CD4-positive, alpha-beta T cell (primary cell): ENCODE measurements at regions not wholly inside any gene's neighbourhood (a gene's known extent, or its start where the extent isn't known, plus 50 kb on each side); places are given as distances from the start of the nearest gene placed in this dataset.

Source experiments
- ATAC-seq: fragments of 200-7000 bp; cut with Tn5 transposase; one replicate; pipeline ENCODE4 v1.10.0; 2022; ENCODE audit warnings: mild to moderate bottlenecking; ENCODE audit not compliant: poor library complexity
- CTCF ChIA-PET: fragments of 350-600 bp; sonication (Branson Sonifier 250); formaldehyde crosslinking; loops from one replicate; lab custom pipeline; 2021; ENCODE audit warnings: antibody characterized with exemption, inconsistent platforms; lab: Charles Lee
- POLR2A ChIA-PET: fragments of 350-600 bp; sonication (Branson Sonifier 250); formaldehyde crosslinking; loops from one replicate; lab custom pipeline; 2021; ENCODE audit warnings: antibody characterized with exemption, inconsistent platforms; lab: Charles Lee
- DNase-seq, 14 experiments: peaks; one replicate each; pipeline ENCODE4 v3.0.0-alpha.2; 2013 to 2020; ENCODE audit warnings: mixed read lengths in 2 of 14
- H3K27ac ChIP-seq, 2 donors: one replicate each; pipeline versions ENCODE4 v1.5.1 to v1.7.0; 2013; ENCODE audit warnings: low read length in 2 of 2, low read depth in 1 of 2, mild to moderate bottlenecking in 1 of 2
- H3K27me3 ChIP-seq, 2 experiments: 1 replicate in 1 of 2; 2 replicates in 1 of 2; pipeline versions ENCODE4 v1.6.1 to v1.7.0; 2013; ENCODE audit warnings: low read length in 2 of 2, control low read depth in 1 of 2, mild to moderate bottlenecking in 1 of 2, moderate library complexity in 1 of 2; ENCODE audit not compliant: insufficient read depth in 2 of 2, control insufficient read depth in 1 of 2
- H3K36me3 ChIP-seq: one replicate; pipeline ENCODE4 v1.6.1; 2013; ENCODE audit warnings: low read length, control low read depth; ENCODE audit not compliant: insufficient read depth
- H3K4me1 ChIP-seq: one replicate; pipeline ENCODE4 v1.6.1; 2013; ENCODE audit warnings: low read length, control low read depth; ENCODE audit not compliant: insufficient read depth
- H3K4me3 ChIP-seq: one replicate; pipeline ENCODE4 v1.5.1; 2013; ENCODE audit warnings: mild to moderate bottlenecking, low read length, moderate library complexity
- H3K9me3 ChIP-seq, 2 experiments: 1 replicate in 1 of 2; 2 replicates in 1 of 2; pipeline versions ENCODE4 v1.6.1 to v1.7.0; 2013; ENCODE audit warnings: low read length in 2 of 2, mild to moderate bottlenecking in 2 of 2, control low read depth in 1 of 2, moderate library complexity in 1 of 2; ENCODE audit not compliant: control insufficient read depth in 1 of 2, insufficient read depth in 1 of 2
- H3K27ac Mint-ChIP-seq: one replicate; pipeline ENCODE4 v1.8.0; 2020; ENCODE audit warnings: mixed read lengths
- H3K27me3 Mint-ChIP-seq: one replicate; pipeline ENCODE4 v1.8.0; 2021; ENCODE audit warnings: mixed read lengths
- H3K36me3 Mint-ChIP-seq: one replicate; pipeline ENCODE4 v1.8.0; 2021; ENCODE audit warnings: low read depth, mixed read lengths
- H3K4me1 Mint-ChIP-seq: one replicate; pipeline ENCODE4 v1.8.0; 2021; ENCODE audit warnings: low read depth, mixed read lengths
- H3K4me3 Mint-ChIP-seq: one replicate; pipeline ENCODE4 v1.8.0; 2020; ENCODE audit warnings: mild to moderate bottlenecking, mixed read lengths
- H3K9me3 Mint-ChIP-seq: one replicate; pipeline ENCODE4 v1.8.0; 2020; ENCODE audit warnings: mixed read lengths
- intact Hi-C, 2 experiments: fragments of 100-400 bp; cut with DNase I in 1 of 2; cut with micrococcal nuclease in 1 of 2; formaldehyde crosslinking; loops; one replicate each; pipeline versions ENCODE4 v1.15.1 to v1.9.0; 2023 to 2025; cut with DNase I, micrococcal nuclease
- TF ChIP-seq, protein P1 (sequence below): fragments of 200-600 bp; IDR thresholded peaks from one replicate; pipeline ENCODE4 v1.8.0; 2022; ENCODE audit warnings: antibody characterized with exemption, mild to moderate bottlenecking

- Mint-ChIP-seq H3K27me3 (no peaks in the 10 kb centered on the region), H3K36me3 (no peaks in the 10 kb centered on the region), H3K4me1 (no peaks in the 10 kb centered on the region), H3K4me3 (no peak overlapping the region), H3K27ac (no peak overlapping the region), H3K9me3 (no peaks in the 10 kb centered on the region)
- H3K9me3 ChIP-seq, result peaks cover 0 to 11% of the 10 kb centered on the region in 2 experiments
- CTCF ChIA-PET, result no interaction called here
- POLR2A ChIA-PET, result no interaction called here
- intact Hi-C loops, result no loop called here
- no peaks in the 10 kb centered on the region for H3K36me3 ChIP-seq
- H3K27me3 ChIP-seq, result no peaks in the 10 kb centered on the region
- H3K27ac ChIP-seq, result no peak overlapping the region
- no peaks in the 10 kb centered on the region for H3K4me1 ChIP-seq
- DNase-seq, result no peak
- TF ChIP-seq, protein P1, sequence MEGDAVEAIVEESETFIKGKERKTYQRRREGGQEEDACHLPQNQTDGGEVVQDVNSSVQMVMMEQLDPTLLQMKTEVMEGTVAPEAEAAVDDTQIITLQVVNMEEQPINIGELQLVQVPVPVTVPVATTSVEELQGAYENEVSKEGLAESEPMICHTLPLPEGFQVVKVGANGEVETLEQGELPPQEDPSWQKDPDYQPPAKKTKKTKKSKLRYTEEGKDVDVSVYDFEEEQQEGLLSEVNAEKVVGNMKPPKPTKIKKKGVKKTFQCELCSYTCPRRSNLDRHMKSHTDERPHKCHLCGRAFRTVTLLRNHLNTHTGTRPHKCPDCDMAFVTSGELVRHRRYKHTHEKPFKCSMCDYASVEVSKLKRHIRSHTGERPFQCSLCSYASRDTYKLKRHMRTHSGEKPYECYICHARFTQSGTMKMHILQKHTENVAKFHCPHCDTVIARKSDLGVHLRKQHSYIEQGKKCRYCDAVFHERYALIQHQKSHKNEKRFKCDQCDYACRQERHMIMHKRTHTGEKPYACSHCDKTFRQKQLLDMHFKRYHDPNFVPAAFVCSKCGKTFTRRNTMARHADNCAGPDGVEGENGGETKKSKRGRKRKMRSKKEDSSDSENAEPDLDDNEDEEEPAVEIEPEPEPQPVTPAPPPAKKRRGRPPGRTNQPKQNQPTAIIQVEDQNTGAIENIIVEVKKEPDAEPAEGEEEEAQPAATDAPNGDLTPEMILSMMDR, result no peak
- ATAC-seq, result no peak
- H3K4me3 ChIP-seq, result no peak overlapping the region
Observed at GRCh38 chr5:3836528-3836927, 240.9 kb downstream of the IRX1 start.

DNA sequence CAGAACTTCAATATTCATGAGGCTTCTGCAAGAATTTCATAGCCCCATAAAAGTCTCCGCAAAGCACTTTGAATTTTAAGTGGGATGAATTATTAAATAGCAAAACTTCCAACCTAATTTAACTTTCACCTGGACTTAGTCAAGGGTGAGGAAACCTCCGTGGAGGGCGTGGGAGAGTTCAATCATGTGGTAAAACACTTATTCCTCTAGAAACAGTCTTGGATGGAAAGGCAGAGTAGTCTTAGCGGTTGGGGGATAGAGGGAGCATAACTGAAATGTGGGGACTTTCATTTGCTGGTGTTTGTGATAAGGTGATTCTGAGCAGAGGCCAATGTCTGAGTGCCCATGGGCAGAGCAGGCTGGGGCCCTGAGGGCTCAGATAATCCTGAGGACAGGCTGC, 241.9 kb downstream of the IRX1 start:
- no peaks in the 10 kb centered on the region for H3K36me3 ChIP-seq
- Mint-ChIP-seq H3K36me3 (no peaks in the 10 kb centered on the region), H3K9me3 (no peaks in the 10 kb centered on the region), H3K4me3 (no peak overlapping the region), H3K27me3 (no peaks in the 10 kb centered on the region), H3K27ac (no peak overlapping the region), H3K4me1 (no peaks in the 10 kb centered on the region)
- ChIA-PET POLR2A (no interaction called here), CTCF (no interaction called here)
- intact Hi-C loops, result no loop called here
- H3K4me1 ChIP-seq, result no peaks in the 10 kb centered on the region
- no peak for ATAC-seq
- no peak for DNase-seq
- no peak overlapping the region for H3K27ac ChIP-seq
- TF ChIP-seq, protein P1, result no peak
- peaks cover 0 to 12% of the 10 kb centered on the region in 2 experiments for H3K9me3 ChIP-seq
- no peaks in the 10 kb centered on the region for H3K27me3 ChIP-seq
- H3K4me3 ChIP-seq, result no peak overlapping the region

DNA sequence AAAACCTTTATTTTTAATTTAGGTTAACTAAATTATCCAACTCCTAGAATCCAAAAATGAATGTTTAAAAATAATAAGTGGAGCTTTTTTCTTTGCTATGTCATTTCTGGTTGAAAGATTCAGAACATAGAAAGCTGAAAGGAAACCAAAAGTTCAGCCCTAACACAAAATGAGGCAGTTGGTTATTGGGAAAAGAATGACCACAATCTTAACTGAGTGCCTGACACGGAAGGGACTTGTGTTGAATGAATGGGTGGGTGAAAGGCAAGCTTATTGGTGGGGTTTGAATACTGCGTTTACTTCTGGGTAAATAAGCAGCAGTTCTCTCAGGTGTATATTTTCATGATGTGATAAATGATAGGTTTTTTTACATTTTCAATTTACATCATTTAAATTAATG, 243.5 kb downstream of the IRX1 start:
- Mint-ChIP-seq H3K36me3 (no peaks in the 10 kb centered on the region), H3K27me3 (no peaks in the 10 kb centered on the region), H3K27ac (no peak overlapping the region), H3K4me3 (no peak overlapping the region), H3K9me3 (no peaks in the 10 kb centered on the region), H3K4me1 (no peaks in the 10 kb centered on the region)
- no peak overlapping the region for H3K4me3 ChIP-seq
- H3K27me3 ChIP-seq, result no peaks in the 10 kb centered on the region
- no peaks in the 10 kb centered on the region for H3K4me1 ChIP-seq
- H3K27ac ChIP-seq, result no peak overlapping the region
- TF ChIP-seq, protein P1, result no peak
- CTCF ChIA-PET, result no interaction called here
- H3K36me3 ChIP-seq, result no peaks in the 10 kb centered on the region
- DNase-seq (no peak), ATAC-seq (no peak)
- peaks cover 0 to 17% of the 10 kb centered on the region in 2 experiments for H3K9me3 ChIP-seq
- POLR2A ChIA-PET, result no interaction called here
- intact Hi-C loops, result no loop called here
